Prostate gland (tissue), 2 donors: ENCODE measurements at regions not wholly inside any gene's neighbourhood (a gene's known extent, or its start where the extent isn't known, plus 50 kb on each side); places are given as distances from the start of the nearest gene placed in this dataset.

Source experiments
- DNase-seq: peaks from one replicate; pipeline ENCODE4 v3.0.0-alpha.2; 2019; ENCODE audit warnings: low spot score
- H3K27ac ChIP-seq, 2 donors: fragments of 200-600 bp; sonication (generic); 2 replicates each; pipeline ENCODE4 v1.5.1; 2017 to 2019
- H3K27me3 ChIP-seq: fragments of 200-600 bp; sonication (generic); replicated peaks from 2 replicates; pipeline ENCODE4 v1.5.1; 2019; ENCODE audit not compliant: insufficient read depth
- H3K36me3 ChIP-seq, 2 donors: fragments of 200-600 bp; sonication (generic); 1 replicate in 1 of 2; 2 replicates in 1 of 2; pipeline versions ENCODE4 v1.5.1 to v1.8.1; 2017 to 2019
- H3K4me1 ChIP-seq: fragments of 200-600 bp; sonication (generic); replicated peaks from 2 replicates; pipeline ENCODE4 v1.5.1; 2019
- H3K4me3 ChIP-seq, 2 donors: fragments of 200-600 bp; sonication (generic); 2 replicates each; pipeline ENCODE4 v1.5.1; 2017 to 2019
- H3K9me3 ChIP-seq: fragments of 200-600 bp; sonication (generic); 2 replicates; pipeline ENCODE4 v1.5.1; 2017
- POLR2A ChIP-seq: fragments of 450-650 bp; IDR thresholded peaks from one replicate; pipeline ENCODE4 v1.6.1; 2016; ENCODE audit warnings: antibody characterized with exemption, mild to moderate bottlenecking
- POLR2AphosphoS5 ChIP-seq: sonication (generic); formaldehyde crosslinking; IDR thresholded peaks from one replicate; pipeline ENCODE4 v1.6.1; 2017; ENCODE audit warnings: antibody characterized with exemption
- WGBS: methylation state at CpG from one replicate; pipeline ENCODE4 v1.1.5; 2018; 5-methylcytosine and 5-hydroxymethylcytosine counted together
- intact Hi-C: fragments of 100-400 bp; cut with DNase I; formaldehyde crosslinking; loops from one replicate; pipeline ENCODE4 v1.14.2; 2022
- TF ChIP-seq, protein P1 (sequence below), 4 experiments: fragments of 200-600 bp in 2 of 4; fragments of 450-650 bp in 2 of 4; sonication (generic) in 2 of 4; IDR thresholded peaks; 1 replicate in 3 of 4; 2 replicates in 1 of 4; pipeline ENCODE4 v1.5.1; 2016 to 2019; ENCODE audit warnings: antibody characterized with exemption in 4 of 4, mild to moderate bottlenecking in 2 of 4, moderate library complexity in 2 of 4

DNA sequence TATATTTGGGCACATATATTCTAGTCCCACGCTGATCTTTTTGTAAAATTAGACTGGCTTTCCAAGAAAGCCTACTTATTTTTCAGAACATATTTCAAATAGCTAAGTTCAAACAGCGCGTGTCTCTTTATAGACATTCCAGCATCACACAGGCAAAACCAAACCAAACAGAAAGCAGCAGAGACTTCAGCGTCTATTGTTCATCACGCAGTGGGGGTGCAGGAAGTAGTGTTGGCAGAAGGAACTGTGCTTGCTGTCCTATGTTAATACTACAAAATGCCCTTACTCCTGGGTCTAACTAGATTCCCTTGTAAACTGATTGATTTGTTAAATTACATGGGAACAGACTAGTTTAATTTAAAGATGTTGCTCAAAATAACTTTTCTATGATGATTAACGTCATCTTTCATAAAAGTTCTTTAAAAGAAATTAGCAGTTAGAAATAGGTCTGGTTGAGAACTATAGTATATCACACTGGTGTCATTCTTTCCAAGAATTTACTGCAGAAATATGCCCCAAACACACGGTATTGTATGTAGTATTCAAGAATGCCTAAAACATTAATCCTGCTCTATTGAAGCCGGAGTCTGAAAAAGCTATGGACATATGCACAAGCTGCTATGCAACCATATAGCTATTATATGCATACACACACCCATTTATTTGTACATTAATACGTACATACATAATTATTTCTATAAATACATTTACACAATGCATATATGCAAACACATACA lies 436.3 kb downstream of the CBLN2 start:
- Histone ChIP-seq H3K4me3 (no peak overlapping the region), H3K9me3 (no peaks in the 10 kb centered on the region)
- 23% methylated on average over 9 of the region's 9 CpGs for WGBS

DNA sequence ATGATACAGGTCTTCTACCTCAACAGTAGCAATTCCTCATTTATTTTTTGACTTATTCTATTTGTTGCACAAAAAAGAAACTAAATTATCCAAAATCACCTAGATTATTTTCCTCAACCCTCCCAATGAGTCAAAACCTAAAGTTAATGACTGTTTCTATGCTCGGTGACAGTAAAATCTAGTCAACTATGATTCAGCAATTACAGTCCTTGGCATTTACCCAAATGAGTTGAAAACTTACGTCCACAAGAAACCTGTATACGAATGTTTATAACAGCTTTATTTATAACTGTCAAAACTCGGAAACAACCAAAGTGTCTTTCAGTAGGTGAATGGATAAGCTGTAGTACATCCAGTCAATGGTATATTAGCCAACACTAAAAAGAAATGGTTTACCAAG lies 439.3 kb downstream of the CBLN2 start:
- H3K27me3 ChIP-seq: no peaks in the 10 kb centered on the region
- no peak overlapping the region for H3K4me3 ChIP-seq
- intact Hi-C loops: no loop called here
- no peaks in the 10 kb centered on the region for H3K36me3 ChIP-seq
- no peak for TF ChIP-seq POLR2AphosphoS5
- TF ChIP-seq POLR2A: no peak
- TF ChIP-seq, protein P1, sequence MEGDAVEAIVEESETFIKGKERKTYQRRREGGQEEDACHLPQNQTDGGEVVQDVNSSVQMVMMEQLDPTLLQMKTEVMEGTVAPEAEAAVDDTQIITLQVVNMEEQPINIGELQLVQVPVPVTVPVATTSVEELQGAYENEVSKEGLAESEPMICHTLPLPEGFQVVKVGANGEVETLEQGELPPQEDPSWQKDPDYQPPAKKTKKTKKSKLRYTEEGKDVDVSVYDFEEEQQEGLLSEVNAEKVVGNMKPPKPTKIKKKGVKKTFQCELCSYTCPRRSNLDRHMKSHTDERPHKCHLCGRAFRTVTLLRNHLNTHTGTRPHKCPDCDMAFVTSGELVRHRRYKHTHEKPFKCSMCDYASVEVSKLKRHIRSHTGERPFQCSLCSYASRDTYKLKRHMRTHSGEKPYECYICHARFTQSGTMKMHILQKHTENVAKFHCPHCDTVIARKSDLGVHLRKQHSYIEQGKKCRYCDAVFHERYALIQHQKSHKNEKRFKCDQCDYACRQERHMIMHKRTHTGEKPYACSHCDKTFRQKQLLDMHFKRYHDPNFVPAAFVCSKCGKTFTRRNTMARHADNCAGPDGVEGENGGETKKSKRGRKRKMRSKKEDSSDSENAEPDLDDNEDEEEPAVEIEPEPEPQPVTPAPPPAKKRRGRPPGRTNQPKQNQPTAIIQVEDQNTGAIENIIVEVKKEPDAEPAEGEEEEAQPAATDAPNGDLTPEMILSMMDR (IDR thresholded peaks at IDR 0.05): no peak
- H3K9me3 ChIP-seq: no peaks in the 10 kb centered on the region
- H3K27ac ChIP-seq: no peak overlapping the region
- no peak for DNase-seq
- H3K4me1 ChIP-seq: no peaks in the 10 kb centered on the region
- 87% methylated on average over 4 of the region's 4 CpGs for WGBS

More for the DNA sequence above, 436.3 kb downstream of the CBLN2 start:
- intact Hi-C loops: no loop called here
- TF ChIP-seq, protein P1 (IDR thresholded peaks at IDR 0.05): no peak
- peak; percentile 26 for TF ChIP-seq POLR2AphosphoS5
- peak; percentile 47 for DNase-seq
- no peaks in the 10 kb centered on the region for H3K36me3 ChIP-seq
- no peak overlapping the region for H3K27ac ChIP-seq
- H3K27me3 ChIP-seq: no peaks in the 10 kb centered on the region
- no peaks in the 10 kb centered on the region for H3K4me1 ChIP-seq

DNA sequence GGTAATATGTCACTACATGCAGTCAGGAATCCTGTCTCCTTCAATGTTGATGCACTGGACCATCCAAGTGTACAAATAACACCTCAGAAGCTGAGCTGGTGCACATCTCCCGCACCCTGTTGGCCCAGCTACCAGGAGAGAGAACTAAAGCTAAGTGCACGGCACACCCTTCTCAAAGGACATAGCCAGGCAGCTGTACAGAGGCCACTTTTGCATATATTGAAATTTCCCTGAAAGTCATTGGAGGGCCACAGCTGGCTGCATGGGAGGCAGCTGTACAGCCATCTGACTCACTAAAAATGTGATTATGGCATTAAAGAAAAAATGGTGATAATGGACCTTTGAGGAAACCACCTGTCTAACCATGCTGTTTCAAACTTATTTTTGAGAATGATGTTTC lies 441.7 kb downstream of the CBLN2 start:
- no peaks in the 10 kb centered on the region for H3K9me3 ChIP-seq
- H3K4me1 ChIP-seq: no peaks in the 10 kb centered on the region
- no peak overlapping the region for H3K27ac ChIP-seq
- intact Hi-C loops: no loop called here
- no peak for TF ChIP-seq POLR2AphosphoS5
- TF ChIP-seq, protein P1 (IDR thresholded peaks at IDR 0.05): no peak
- TF ChIP-seq POLR2A: no peak
- DNase-seq: no peak
- WGBS: 45% methylated on average over 2 of the region's 2 CpGs
- H3K36me3 ChIP-seq: no peaks in the 10 kb centered on the region
- H3K27me3 ChIP-seq: no peaks in the 10 kb centered on the region
- no peak overlapping the region for H3K4me3 ChIP-seq

DNA sequence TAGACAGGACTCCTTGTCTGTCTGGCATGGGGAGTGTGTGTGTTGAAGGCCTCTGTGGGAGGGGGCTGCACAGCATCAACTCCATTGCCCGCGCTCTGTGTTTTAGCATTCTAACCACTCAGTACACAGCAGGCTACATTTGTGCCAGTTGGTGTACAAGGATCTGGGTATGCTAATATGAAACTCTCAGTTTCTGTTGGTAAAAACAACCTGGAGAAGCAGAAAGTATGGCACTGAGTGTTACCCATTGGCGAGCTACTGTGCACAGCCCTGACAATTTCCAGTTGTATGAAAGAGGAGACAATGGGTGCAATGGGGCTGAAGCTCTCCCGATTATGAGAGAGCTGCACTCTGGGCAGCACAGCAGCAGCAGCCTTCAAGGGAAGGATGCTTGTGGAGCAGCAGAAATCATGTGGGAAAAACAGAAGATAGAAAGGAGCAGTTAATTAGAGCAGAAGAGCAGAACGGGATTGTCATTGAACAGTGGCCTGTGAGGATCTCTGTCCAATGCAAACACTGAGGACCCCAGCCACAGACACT lies 443.6 kb downstream of the CBLN2 start:
- intact Hi-C loops: no loop called here

More for the DNA sequence above, 443.6 kb downstream of the CBLN2 start:
- DNase-seq: no peak
- TF ChIP-seq POLR2AphosphoS5 (no peak), POLR2A (no peak)
- TF ChIP-seq, protein P1 (IDR thresholded peaks at IDR 0.05): no peak
- H3K9me3 ChIP-seq: no peaks in the 10 kb centered on the region
- no peaks in the 10 kb centered on the region for H3K4me1 ChIP-seq
- H3K27ac ChIP-seq: no peak overlapping the region
- WGBS: 81% methylated on average over 5 of the region's 5 CpGs
- H3K4me3 ChIP-seq: no peak overlapping the region
- no peaks in the 10 kb centered on the region for H3K27me3 ChIP-seq
- no peaks in the 10 kb centered on the region for H3K36me3 ChIP-seq
